AG04449 (cell line): ENCODE measurements at regions not wholly inside any gene's neighbourhood (a gene's known extent, or its start where the extent isn't known, plus 50 kb on each side); places are given as distances from the start of the nearest gene placed in this dataset.

ENCODE experiments used
- CTCF ChIA-PET: fragments of 350-600 bp; formaldehyde crosslinking; extraction: SDS; loops from one replicate; lab custom pipeline; 2021; ENCODE audit warnings: antibody characterized with exemption; lab: Yijun Ruan, JAX
- POLR2A ChIA-PET: fragments of 400-600, 350-600 bp; formaldehyde crosslinking; extraction: SDS; loops from one replicate; lab custom pipeline; 2020; ENCODE audit warnings: antibody characterized with exemption, inconsistent platforms; lab: Yijun Ruan, JAX
- DNase-seq: peaks from one replicate; pipeline ENCODE4 v3.0.0-alpha.2; 2010; ENCODE audit warnings: low read depth, low spot score
- H3K4me3 ChIP-seq: 2 replicates; pipeline ENCODE4 v1.5.1; 2011; ENCODE audit warnings: low read depth, mild to moderate bottlenecking, control low read depth, low read length
- TF ChIP-seq, protein P1 (sequence below): IDR thresholded peaks from one replicate; pipeline ENCODE4 v1.5.1; 2011; ENCODE audit warnings: mild to moderate bottlenecking, moderate library complexity, low read length, control low read depth, inconsistent platforms; ENCODE audit not compliant: insufficient read depth; ENCODE audit errors: missing control alignments

DNA sequence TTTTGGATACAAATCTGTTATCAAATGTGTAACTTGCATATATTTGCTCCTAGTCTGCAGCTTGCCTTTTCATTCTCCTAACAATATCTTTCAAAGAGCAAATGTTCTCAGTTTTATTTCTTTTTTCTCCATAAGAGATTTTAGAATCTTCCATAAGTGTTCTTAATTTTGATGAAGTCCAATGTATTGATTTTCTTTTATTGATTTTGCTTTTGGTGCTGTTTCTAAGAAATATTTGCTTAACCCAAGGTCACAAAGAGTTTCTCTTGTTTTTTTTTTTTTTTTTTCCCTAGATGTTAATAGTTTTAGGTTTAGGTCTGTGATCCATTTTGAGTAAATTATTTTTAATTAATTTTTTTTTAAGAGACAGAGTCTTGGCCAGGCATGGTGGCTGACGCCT is 75.8 kb upstream of the SPRED2 start:
- no peak overlapping the region for H3K4me3 ChIP-seq
- CTCF ChIA-PET, result no interaction called here
- no peak for DNase-seq
- TF ChIP-seq, protein P1, sequence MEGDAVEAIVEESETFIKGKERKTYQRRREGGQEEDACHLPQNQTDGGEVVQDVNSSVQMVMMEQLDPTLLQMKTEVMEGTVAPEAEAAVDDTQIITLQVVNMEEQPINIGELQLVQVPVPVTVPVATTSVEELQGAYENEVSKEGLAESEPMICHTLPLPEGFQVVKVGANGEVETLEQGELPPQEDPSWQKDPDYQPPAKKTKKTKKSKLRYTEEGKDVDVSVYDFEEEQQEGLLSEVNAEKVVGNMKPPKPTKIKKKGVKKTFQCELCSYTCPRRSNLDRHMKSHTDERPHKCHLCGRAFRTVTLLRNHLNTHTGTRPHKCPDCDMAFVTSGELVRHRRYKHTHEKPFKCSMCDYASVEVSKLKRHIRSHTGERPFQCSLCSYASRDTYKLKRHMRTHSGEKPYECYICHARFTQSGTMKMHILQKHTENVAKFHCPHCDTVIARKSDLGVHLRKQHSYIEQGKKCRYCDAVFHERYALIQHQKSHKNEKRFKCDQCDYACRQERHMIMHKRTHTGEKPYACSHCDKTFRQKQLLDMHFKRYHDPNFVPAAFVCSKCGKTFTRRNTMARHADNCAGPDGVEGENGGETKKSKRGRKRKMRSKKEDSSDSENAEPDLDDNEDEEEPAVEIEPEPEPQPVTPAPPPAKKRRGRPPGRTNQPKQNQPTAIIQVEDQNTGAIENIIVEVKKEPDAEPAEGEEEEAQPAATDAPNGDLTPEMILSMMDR, result no peak
- POLR2A ChIA-PET, result no interaction called here

DNA sequence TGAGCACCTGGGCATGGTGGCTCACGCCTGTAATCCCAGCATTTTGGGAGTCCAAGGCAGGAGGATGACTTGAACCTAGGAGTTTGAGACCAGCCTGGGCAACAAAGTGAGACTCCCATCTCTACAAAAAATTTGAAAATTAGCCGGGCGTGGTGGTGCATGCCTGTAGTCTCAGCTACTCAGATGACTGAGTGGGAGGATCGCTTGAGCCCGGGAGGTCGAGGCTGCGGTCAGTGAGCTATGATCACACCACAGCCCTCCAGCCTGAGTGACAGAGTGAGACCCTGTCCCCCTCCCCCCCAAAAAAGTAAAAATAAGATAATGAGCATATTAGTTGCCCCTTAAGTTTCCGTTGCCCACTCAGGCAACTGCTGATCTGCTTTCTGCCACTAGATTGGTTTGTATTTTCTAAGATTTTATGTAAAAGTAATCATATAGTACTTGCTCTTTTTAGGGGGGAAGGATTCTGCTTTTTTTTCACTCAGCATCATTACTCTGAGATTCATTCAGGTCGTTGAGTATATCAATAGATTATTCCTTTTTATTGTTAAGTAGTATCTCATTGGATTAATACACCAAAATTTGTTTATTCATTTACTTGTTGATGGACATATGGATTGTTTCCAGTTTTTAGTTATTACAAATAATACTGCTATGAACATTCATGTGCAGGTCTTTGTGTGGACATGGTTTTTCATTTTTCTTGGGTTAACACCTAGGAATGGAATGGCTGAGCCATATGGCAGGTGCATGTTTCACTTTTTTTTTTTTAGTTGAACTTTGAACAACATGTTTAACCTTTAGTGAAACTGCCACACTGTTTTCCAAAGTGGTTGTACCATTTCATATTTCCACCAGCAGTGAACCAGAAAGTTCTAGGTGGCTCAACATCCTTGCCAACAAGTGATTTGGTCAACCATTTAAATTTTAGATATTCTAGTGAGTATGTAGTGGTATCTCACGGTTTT is 75.0 kb upstream of the SPRED2 start:
- H3K4me3 ChIP-seq, result no peak overlapping the region
- DNase-seq, result no peak
- ChIA-PET POLR2A (interaction anchor here (0.5 kb wide), 1 partner anchor 19 kb away, joined by 3 read pairs; no protein-coding TSS in a partner anchor), CTCF (no interaction called here)
- TF ChIP-seq, protein P1, result no peak

GRCh38 chr2:65504814-65505697 is 72.7 kb upstream of the SPRED2 start:
- no peak overlapping the region for H3K4me3 ChIP-seq
- CTCF ChIA-PET, result interaction anchor here (1.7 kb wide), 1 partner anchor 9 kb away, joined by 4 read pairs; no protein-coding TSS in a partner anchor
- DNase-seq, result no peak
- TF ChIP-seq, protein P1, result no peak
- POLR2A ChIA-PET, result interaction anchor here (0.6 kb wide), 1 partner anchor 61 kb away, joined by 3 read pairs; no protein-coding TSS in a partner anchor

DNA sequence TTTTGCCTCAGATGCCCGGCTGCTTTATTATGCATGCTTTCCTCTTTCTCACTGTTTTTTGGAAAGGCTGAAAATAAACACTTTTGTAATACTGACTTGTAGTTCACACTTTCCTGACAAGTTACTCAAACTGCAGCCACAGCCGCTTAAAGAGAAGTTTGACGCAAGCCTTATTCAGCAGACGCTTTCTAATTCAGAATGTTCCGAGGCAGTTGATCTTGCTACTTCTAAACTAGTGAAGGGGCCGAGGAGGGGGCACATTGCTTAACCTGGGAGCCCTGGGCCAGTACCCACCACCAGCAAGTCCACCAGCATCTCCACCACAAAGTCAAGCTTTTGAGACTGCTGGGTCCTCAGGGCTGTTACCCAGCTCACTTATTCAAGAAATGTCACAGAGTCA is 71.8 kb upstream of the SPRED2 start:
- ChIA-PET POLR2A (interaction anchor here (0.6 kb wide), 1 partner anchor 62 kb away, joined by 3 read pairs; no protein-coding TSS in a partner anchor), CTCF (interaction anchor here (1.3 to 1.7 kb wide), 2 partner anchors 10 to 54 kb away, joined by 3 to 4 read pairs; no protein-coding TSS in a partner anchor)
- H3K4me3 ChIP-seq, result no peak overlapping the region
- no peak for DNase-seq
- TF ChIP-seq, protein P1, result no peak

DNA sequence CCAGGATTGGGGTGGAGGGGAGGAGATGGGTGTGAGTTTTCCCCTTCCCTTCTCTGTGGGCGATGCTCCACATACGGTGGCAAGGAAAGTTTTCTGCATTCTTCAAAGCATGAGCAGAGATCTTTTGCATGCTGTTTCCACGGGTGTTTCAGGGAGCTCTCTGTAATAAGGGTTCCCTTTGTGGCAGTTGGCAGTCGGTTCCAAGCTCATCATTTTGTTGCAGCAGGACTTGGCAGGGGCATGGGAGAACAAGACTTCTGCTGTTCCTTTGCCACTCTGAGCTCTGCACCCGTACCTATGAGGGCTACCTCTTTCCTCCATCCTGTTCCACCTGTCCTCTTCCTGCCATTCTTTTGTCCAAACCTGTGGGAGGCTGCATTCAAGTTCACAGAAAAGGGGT is 71.3 kb upstream of the SPRED2 start:
- TF ChIP-seq, protein P1, result no peak
- POLR2A ChIA-PET, result no interaction called here

More for the DNA sequence above, 71.3 kb upstream of the SPRED2 start:
- DNase-seq, result no peak
- H3K4me3 ChIP-seq, result no peak overlapping the region
- CTCF ChIA-PET, result interaction anchor here (1.3 to 1.7 kb wide), 2 partner anchors 10 to 53 kb away, joined by 3 to 4 read pairs; no protein-coding TSS in a partner anchor
